ENCODE measurements at regions not wholly inside any gene's neighbourhood (a gene's known extent, or its start where the extent isn't known, plus 50 kb on each side); places are given as distances from the start of the nearest gene placed in this dataset.

GRCh38 chr1:172815740-172816139 is 156.8 kb downstream of the FASLG start:
- Histone ChIP-seq H3K79me2 (no peaks in the 10 kb centered on the region), H3K4me3 (no peak overlapping the region), H3K4me1 (ENCODE audit: insufficient read depth) (no peaks in the 10 kb centered on the region), H3K4me2 (no peak overlapping the region), H3K9me3 (ENCODE audit: low read depth) (no peaks in the 10 kb centered on the region), H3K36me3 (replicated peaks; ENCODE audit: insufficient read depth, low read depth) (no peaks in the 10 kb centered on the region), H3K27ac (no peak overlapping the region), H3K9me2 (replicated peaks; ENCODE audit: insufficient read depth) (no peaks in the 10 kb centered on the region), H4K20me1 (ENCODE audit: insufficient read depth, poor library complexity, severe bottlenecking) (no peaks in the 10 kb centered on the region), H2AFZ (no peak overlapping the region), H3K27me3 (no peaks in the 10 kb centered on the region)
- TF ChIP-seq, protein P1, sequence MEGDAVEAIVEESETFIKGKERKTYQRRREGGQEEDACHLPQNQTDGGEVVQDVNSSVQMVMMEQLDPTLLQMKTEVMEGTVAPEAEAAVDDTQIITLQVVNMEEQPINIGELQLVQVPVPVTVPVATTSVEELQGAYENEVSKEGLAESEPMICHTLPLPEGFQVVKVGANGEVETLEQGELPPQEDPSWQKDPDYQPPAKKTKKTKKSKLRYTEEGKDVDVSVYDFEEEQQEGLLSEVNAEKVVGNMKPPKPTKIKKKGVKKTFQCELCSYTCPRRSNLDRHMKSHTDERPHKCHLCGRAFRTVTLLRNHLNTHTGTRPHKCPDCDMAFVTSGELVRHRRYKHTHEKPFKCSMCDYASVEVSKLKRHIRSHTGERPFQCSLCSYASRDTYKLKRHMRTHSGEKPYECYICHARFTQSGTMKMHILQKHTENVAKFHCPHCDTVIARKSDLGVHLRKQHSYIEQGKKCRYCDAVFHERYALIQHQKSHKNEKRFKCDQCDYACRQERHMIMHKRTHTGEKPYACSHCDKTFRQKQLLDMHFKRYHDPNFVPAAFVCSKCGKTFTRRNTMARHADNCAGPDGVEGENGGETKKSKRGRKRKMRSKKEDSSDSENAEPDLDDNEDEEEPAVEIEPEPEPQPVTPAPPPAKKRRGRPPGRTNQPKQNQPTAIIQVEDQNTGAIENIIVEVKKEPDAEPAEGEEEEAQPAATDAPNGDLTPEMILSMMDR (IDR thresholded peaks at IDR 0.05; ENCODE audit: poor library complexity): no peak
- TF ChIP-seq EZH2 (IDR thresholded peaks at IDR 0.05; ENCODE audit: borderline replicate concordance): no peak
- TF ChIP-seq EZH2phosphoT487 (IDR thresholded peaks at IDR 0.05; ENCODE audit: low read depth, severe bottlenecking, unreplicated experiment): no peak
- no peak for DNase-seq (ENCODE audit: low spot score)

- DNase-seq (ENCODE audit: low spot score): no peak
- Histone ChIP-seq H3K9me3 (ENCODE audit: low read depth) (no peaks in the 10 kb centered on the region), H3K4me3 (no peak overlapping the region), H3K4me1 (ENCODE audit: insufficient read depth) (no peaks in the 10 kb centered on the region), H4K20me1 (ENCODE audit: insufficient read depth, poor library complexity, severe bottlenecking) (no peaks in the 10 kb centered on the region), H3K4me2 (no peak overlapping the region), H3K36me3 (replicated peaks; ENCODE audit: insufficient read depth, low read depth) (no peaks in the 10 kb centered on the region), H3K27me3 (no peaks in the 10 kb centered on the region), H3K79me2 (no peaks in the 10 kb centered on the region), H3K9me2 (replicated peaks; ENCODE audit: insufficient read depth) (no peaks in the 10 kb centered on the region), H3K27ac (no peak overlapping the region), H2AFZ (no peak overlapping the region)
- TF ChIP-seq, protein P1 (IDR thresholded peaks at IDR 0.05; ENCODE audit: poor library complexity): no peak
- TF ChIP-seq EZH2phosphoT487 (IDR thresholded peaks at IDR 0.05; ENCODE audit: low read depth, severe bottlenecking, unreplicated experiment): no peak
- TF ChIP-seq EZH2 (IDR thresholded peaks at IDR 0.05; ENCODE audit: borderline replicate concordance): no peak
- 93% methylated on average over 6 of the region's 6 CpGs for WGBS (ENCODE audit: low lambda C conversion rate, missing lambda C conversion rate)
Observed at GRCh38 chr1:172818841-172819527, 160.1 kb downstream of the FASLG start.

DNA sequence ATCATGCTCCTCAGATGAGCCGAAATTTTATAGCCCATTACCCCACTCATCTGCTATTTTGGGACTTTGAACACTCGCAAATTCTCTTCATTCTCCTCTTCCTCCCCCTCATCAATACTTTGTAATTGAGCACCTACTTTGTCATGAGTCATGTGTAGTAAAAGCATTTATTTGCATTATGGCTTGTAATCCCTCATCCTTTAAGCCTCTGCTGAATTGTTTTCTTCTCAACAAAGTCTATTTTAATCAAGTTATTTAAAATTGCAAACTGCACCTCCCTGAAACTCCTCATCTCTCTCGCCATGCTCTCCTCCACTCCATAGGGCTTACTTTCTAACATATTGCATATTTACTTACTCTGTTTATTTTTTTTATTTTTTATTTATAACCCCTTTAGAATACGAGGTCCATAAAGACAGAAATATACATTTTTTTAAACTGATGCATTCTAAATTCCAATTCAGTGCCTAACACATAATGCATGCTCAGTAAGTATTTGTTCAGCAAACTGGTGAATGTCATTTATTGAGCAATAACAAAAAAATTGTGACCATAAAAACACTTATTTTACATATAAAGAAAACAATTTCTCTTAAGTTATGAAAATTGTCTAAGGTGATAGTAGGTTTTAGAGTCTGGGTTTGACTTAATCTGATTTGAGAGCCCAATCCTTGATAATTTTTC is 161.7 kb downstream of the FASLG start:
- Histone ChIP-seq H3K36me3 (replicated peaks; ENCODE audit: insufficient read depth, low read depth) (no peaks in the 10 kb centered on the region), H3K79me2 (no peaks in the 10 kb centered on the region), H3K4me2 (no peak overlapping the region), H2AFZ (no peak overlapping the region), H4K20me1 (ENCODE audit: insufficient read depth, poor library complexity, severe bottlenecking) (no peaks in the 10 kb centered on the region), H3K4me1 (ENCODE audit: insufficient read depth) (no peaks in the 10 kb centered on the region), H3K4me3 (no peak overlapping the region), H3K27ac (no peak overlapping the region), H3K9me2 (replicated peaks; ENCODE audit: insufficient read depth) (no peaks in the 10 kb centered on the region), H3K27me3 (no peaks in the 10 kb centered on the region), H3K9me3 (ENCODE audit: low read depth) (no peaks in the 10 kb centered on the region)
- 78% methylated on average over 4 of the region's 4 CpGs for WGBS (ENCODE audit: low lambda C conversion rate, missing lambda C conversion rate)
- TF ChIP-seq, protein P1 (IDR thresholded peaks at IDR 0.05; ENCODE audit: poor library complexity): no peak
- no peak for TF ChIP-seq EZH2 (IDR thresholded peaks at IDR 0.05; ENCODE audit: borderline replicate concordance)
- no peak for TF ChIP-seq EZH2phosphoT487 (IDR thresholded peaks at IDR 0.05; ENCODE audit: low read depth, severe bottlenecking, unreplicated experiment)
- no peak for DNase-seq (ENCODE audit: low spot score)
